ENCODE measurements at regions not wholly inside any gene's neighbourhood (a gene's known extent, or its start where the extent isn't known, plus 50 kb on each side); places are given as distances from the start of the nearest gene placed in this dataset.

DNA sequence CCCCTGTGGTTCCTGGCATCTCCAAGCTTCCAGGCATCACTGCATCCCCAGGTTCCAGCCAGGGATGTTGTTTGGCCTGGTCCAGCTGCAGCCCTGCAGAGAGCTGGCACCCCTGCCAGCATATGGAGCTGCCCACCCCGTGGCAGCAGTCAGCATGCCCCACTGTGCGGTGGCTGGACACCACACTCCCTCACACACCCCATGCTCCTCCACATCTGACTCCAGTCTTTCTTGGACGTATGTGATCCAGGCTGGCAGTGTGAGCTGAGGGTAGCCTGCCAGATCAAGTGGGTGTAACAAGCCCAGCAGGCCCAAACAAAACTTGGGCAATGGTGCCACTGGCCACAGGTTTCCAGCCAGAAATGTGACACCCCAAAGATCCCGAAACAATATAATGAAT lies 620.4 kb downstream of the RWDD3 start:
- no peak for DNase-seq
- Histone ChIP-seq H3K9me3 (no peaks in the 10 kb centered on the region), H3K27me3 (no peaks in the 10 kb centered on the region), H3K4me1 (no peaks in the 10 kb centered on the region), H3K36me3 (no peaks in the 10 kb centered on the region), H3K4me3 (no peak overlapping the region), H3K27ac (no peak overlapping the region)
- TF ChIP-seq, protein P1, sequence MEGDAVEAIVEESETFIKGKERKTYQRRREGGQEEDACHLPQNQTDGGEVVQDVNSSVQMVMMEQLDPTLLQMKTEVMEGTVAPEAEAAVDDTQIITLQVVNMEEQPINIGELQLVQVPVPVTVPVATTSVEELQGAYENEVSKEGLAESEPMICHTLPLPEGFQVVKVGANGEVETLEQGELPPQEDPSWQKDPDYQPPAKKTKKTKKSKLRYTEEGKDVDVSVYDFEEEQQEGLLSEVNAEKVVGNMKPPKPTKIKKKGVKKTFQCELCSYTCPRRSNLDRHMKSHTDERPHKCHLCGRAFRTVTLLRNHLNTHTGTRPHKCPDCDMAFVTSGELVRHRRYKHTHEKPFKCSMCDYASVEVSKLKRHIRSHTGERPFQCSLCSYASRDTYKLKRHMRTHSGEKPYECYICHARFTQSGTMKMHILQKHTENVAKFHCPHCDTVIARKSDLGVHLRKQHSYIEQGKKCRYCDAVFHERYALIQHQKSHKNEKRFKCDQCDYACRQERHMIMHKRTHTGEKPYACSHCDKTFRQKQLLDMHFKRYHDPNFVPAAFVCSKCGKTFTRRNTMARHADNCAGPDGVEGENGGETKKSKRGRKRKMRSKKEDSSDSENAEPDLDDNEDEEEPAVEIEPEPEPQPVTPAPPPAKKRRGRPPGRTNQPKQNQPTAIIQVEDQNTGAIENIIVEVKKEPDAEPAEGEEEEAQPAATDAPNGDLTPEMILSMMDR (IDR thresholded peaks at IDR 0.05): no peak
- TF ChIP-seq POLR2A (IDR thresholded peaks at IDR 0.05) (no peak), EP300 (IDR thresholded peaks at IDR 0.05; ENCODE audit: low read depth) (no peak), POLR2AphosphoS5 (IDR thresholded peaks at IDR 0.05) (no peak)
- in situ Hi-C loops (cut with MboI; ENCODE audit: low pct_ligation_motif_present in 1 of 4, low pct_unique_long_range_greater_than_20kb in 1 of 4, low sequenced_read_pairs in 3 of 4) (no loop called here), intact Hi-C loops (cut with DNase I; ENCODE audit: low total_unique reads) (no loop called here)
- 33 to 57% methylated on average over 1 to 4 of the region's 4 CpGs for WGBS, 2 donors (ENCODE audit: low coverage in 1 of 2)

DNA sequence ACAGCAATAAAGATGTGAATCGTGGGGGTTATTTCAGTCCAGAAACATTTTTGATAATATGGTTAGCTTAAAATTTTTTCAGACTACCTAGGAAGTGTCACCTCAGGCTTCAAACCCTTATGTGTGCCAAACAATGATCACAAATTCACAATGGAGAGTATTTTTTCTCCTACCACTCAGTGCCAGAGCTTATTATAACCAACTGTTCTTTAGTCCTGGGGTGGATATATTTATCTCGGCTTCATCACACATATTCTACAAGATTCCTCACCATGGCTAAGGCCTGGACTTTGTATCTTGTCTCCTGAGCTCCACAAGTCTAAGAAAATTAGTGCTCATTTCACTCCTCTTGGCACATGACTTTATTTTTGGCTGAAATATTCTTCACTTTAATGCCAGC lies 629.1 kb downstream of the RWDD3 start:
- 66 to 73% methylated on average over 2 of the region's 2 CpGs for WGBS, 2 donors (ENCODE audit: low coverage in 1 of 2)
- Histone ChIP-seq H3K27ac (no peak overlapping the region), H3K4me3 (no peak overlapping the region)

DNA sequence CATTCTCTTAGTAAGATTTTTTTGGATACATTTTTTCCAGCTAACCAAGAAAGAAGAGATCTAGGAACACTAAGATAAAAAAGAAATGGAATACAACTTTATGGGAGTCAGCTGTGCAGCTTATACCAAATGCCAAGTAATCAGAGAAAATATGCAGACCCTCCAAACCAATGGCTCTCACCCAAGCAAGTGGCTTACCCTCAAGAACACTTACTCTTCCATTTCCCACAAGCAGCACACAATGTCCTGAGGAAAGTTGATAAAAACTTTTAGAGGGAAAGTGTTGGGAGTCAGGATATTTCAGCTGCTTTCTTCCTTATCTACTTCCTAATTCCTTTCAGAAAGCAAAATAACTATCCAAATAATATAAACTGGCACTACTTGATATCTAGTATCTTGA lies 631.8 kb downstream of the RWDD3 start:
- no peak for TF ChIP-seq EP300 (IDR thresholded peaks at IDR 0.05; ENCODE audit: low read depth)
- Histone ChIP-seq H3K9me3 (no peaks in the 10 kb centered on the region), H3K4me1 (no peaks in the 10 kb centered on the region), H3K27me3 (no peaks in the 10 kb centered on the region), H3K27ac (no peak overlapping the region), H3K36me3 (no peaks in the 10 kb centered on the region), H3K4me3 (no peak overlapping the region)
- intact Hi-C loops (cut with DNase I; ENCODE audit: low total_unique reads): no loop called here
- in situ Hi-C loops (cut with MboI; ENCODE audit: low pct_ligation_motif_present in 1 of 4, low pct_unique_long_range_greater_than_20kb in 1 of 4, low sequenced_read_pairs in 3 of 4): no loop called here
- no peak for DNase-seq

More for the DNA sequence above, 629.1 kb downstream of the RWDD3 start:
- Histone ChIP-seq H3K36me3 (no peaks in the 10 kb centered on the region), H3K4me1 (no peaks in the 10 kb centered on the region), H3K27me3 (no peaks in the 10 kb centered on the region), H3K9me3 (no peaks in the 10 kb centered on the region)
- TF ChIP-seq, protein P1 (IDR thresholded peaks at IDR 0.05): no peak
- TF ChIP-seq POLR2AphosphoS5 (IDR thresholded peaks at IDR 0.05): no peak
- no peak for TF ChIP-seq EP300 (IDR thresholded peaks at IDR 0.05; ENCODE audit: low read depth)
- TF ChIP-seq POLR2A (IDR thresholded peaks at IDR 0.05): no peak
- intact Hi-C loops (cut with DNase I; ENCODE audit: low total_unique reads) (no loop called here), in situ Hi-C loops (cut with MboI; ENCODE audit: low pct_ligation_motif_present in 1 of 4, low pct_unique_long_range_greater_than_20kb in 1 of 4, low sequenced_read_pairs in 3 of 4) (no loop called here)
- DNase-seq: no peak

DNA sequence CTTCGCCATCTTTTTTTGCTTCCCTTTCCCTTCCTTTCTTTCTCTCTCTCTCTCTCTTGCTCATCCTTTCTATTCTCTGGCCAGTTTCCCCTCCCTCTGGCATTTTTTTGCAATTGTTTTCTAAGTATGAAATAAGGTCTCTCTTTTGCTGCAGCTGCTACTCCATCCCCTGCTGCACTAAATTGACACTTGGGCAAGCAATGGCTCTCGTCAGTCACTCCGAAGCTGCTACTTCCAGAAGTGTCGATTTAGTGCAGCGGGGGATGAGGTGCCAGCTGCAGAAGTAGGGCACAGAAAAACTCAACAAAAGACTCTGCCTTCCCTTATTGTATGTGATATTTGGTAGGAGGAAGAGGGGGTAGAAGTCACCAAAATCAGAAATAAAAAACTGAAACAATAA lies 642.3 kb downstream of the RWDD3 start:
- intact Hi-C loops (cut with DNase I; ENCODE audit: low total_unique reads): no loop called here
- Histone ChIP-seq H3K36me3 (no peaks in the 10 kb centered on the region), H3K4me3 (no peak overlapping the region), H3K27ac (no peak overlapping the region), H3K9me3 (no peaks in the 10 kb centered on the region), H3K4me1 (no peaks in the 10 kb centered on the region), H3K27me3 (no peaks in the 10 kb centered on the region)
- TF ChIP-seq EP300 (IDR thresholded peaks at IDR 0.05; ENCODE audit: low read depth): no peak
- TF ChIP-seq, protein P1 (IDR thresholded peaks at IDR 0.05): no peak
- no peak for TF ChIP-seq POLR2AphosphoS5 (IDR thresholded peaks at IDR 0.05)
- TF ChIP-seq POLR2A (IDR thresholded peaks at IDR 0.05): no peak
- no peak for DNase-seq
- WGBS, 2 donors (ENCODE audit: low coverage in 1 of 2): 68 to 80% methylated on average over 3 to 5 of the region's 5 CpGs
- in situ Hi-C loops (cut with MboI; ENCODE audit: low pct_ligation_motif_present in 1 of 4, low pct_unique_long_range_greater_than_20kb in 1 of 4, low sequenced_read_pairs in 3 of 4): no loop called here

DNA sequence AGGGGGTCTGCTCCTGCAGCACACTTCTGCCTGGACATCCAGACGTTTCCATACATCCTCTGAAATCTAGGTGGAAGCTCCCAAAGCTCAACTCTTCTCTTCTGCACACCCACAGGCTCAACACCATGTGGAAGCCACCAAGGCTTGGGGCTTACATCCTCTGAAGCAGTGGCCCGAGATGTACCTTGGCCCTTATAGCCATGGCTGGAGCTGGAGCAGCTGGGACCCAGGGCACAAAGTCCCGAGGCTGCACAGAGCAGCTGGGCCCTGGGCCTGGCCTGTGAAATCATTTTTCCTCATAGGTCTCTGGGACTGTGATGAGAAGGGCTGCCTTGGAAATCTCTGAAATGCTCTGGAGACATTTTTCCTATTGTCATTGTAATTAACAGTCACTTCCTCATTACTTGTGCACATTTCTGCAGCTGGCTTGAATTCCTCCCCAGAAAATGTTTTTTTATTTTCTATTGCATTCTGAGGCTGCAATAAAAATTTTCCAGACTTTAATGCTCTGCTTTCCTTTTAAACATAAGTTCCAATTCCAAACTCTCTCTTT lies 645.6 kb downstream of the RWDD3 start:
- TF ChIP-seq POLR2AphosphoS5 (IDR thresholded peaks at IDR 0.05) (no peak), POLR2A (IDR thresholded peaks at IDR 0.05) (no peak), EP300 (IDR thresholded peaks at IDR 0.05; ENCODE audit: low read depth) (no peak)
- TF ChIP-seq, protein P1 (IDR thresholded peaks at IDR 0.05): no peak
- no peaks in the 10 kb centered on the region for H3K36me3 ChIP-seq
- H3K27me3 ChIP-seq: no peaks in the 10 kb centered on the region
- in situ Hi-C loops (cut with MboI; ENCODE audit: low pct_ligation_motif_present in 1 of 4, low pct_unique_long_range_greater_than_20kb in 1 of 4, low sequenced_read_pairs in 3 of 4): no loop called here
- WGBS, 2 donors (ENCODE audit: low coverage in 1 of 2): 53% methylated on average over 3 of the region's 3 CpGs; no CpG with 5 or more reads in 1 of the 2 donors
- no peaks in the 10 kb centered on the region for H3K4me1 ChIP-seq
- H3K27ac ChIP-seq: no peak overlapping the region
- H3K9me3 ChIP-seq: no peaks in the 10 kb centered on the region
- intact Hi-C loops (cut with DNase I; ENCODE audit: low total_unique reads): no loop called here
- H3K4me3 ChIP-seq: no peak overlapping the region
- DNase-seq: no peak
